ENCODE measurements at regions not wholly inside any gene's neighbourhood (a gene's known extent, or its start where the extent isn't known, plus 50 kb on each side); places are given as distances from the start of the nearest gene placed in this dataset.

DNA sequence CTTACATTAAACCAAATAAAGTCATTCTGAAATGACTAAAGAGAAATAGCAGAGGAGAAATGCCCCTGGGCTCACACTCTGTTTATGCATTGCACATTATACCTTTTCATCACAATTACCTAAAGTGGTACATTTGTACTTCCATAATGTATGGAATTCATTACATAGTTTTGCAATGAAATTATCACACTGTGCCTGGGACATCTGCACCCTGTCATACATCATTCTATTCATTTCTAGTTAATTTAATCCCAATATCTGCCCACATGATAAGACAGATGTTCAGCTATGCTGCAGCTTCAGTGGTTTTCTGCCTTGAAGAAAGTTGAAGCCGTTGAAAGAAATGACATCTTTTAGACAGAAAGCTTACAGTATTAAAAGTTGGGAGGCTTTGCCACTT is 580.0 kb downstream of the SOX6 start:
- H3K27ac ChIP-seq: no peak overlapping the region
- DNase-seq: no peak
- intact Hi-C loops (cut with DNase I): no loop called here
- TF ChIP-seq POLR2A (IDR thresholded peaks at IDR 0.05): no peak
- TF ChIP-seq, protein P1, sequence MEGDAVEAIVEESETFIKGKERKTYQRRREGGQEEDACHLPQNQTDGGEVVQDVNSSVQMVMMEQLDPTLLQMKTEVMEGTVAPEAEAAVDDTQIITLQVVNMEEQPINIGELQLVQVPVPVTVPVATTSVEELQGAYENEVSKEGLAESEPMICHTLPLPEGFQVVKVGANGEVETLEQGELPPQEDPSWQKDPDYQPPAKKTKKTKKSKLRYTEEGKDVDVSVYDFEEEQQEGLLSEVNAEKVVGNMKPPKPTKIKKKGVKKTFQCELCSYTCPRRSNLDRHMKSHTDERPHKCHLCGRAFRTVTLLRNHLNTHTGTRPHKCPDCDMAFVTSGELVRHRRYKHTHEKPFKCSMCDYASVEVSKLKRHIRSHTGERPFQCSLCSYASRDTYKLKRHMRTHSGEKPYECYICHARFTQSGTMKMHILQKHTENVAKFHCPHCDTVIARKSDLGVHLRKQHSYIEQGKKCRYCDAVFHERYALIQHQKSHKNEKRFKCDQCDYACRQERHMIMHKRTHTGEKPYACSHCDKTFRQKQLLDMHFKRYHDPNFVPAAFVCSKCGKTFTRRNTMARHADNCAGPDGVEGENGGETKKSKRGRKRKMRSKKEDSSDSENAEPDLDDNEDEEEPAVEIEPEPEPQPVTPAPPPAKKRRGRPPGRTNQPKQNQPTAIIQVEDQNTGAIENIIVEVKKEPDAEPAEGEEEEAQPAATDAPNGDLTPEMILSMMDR (IDR thresholded peaks at IDR 0.05): no peak
- H3K27me3 ChIP-seq: no peaks in the 10 kb centered on the region
- H3K9me3 ChIP-seq: no peaks in the 10 kb centered on the region
- no peaks in the 10 kb centered on the region for H3K36me3 ChIP-seq
- peaks cover 10 to 15% of the 10 kb centered on the region in 2 donors for H3K4me1 ChIP-seq
- WGBS, 2 donors: 84 to 88% methylated on average over 1 of the region's 1 CpG
- H3K4me3 ChIP-seq (replicated peaks in 1 of 3): no peak overlapping the region

GRCh38 chr11:15779518-15779917 is 576.8 kb downstream of the SOX6 start:
- H3K27ac ChIP-seq: no peak overlapping the region
- 61 to 79% methylated on average over 2 of the region's 2 CpGs for WGBS, 2 donors
- peaks cover 7 to 12% of the 10 kb centered on the region in 2 donors for H3K4me1 ChIP-seq
- no peak for TF ChIP-seq POLR2A (IDR thresholded peaks at IDR 0.05)
- TF ChIP-seq, protein P1 (IDR thresholded peaks at IDR 0.05): no peak
- no peaks in the 10 kb centered on the region for H3K36me3 ChIP-seq
- H3K4me3 ChIP-seq (replicated peaks in 1 of 3): no peak overlapping the region
- no peaks in the 10 kb centered on the region for H3K27me3 ChIP-seq
- intact Hi-C loops (cut with DNase I): no loop called here
- H3K9me3 ChIP-seq: no peaks in the 10 kb centered on the region
- no peak for DNase-seq

- Histone ChIP-seq H3K36me3 (no peaks in the 10 kb centered on the region), H3K9me3 (no peaks in the 10 kb centered on the region), H3K27me3 (no peaks in the 10 kb centered on the region), H3K27ac (no peak overlapping the region), H3K4me3 (replicated peaks in 1 of 3) (no peak overlapping the region), H3K4me1 (peaks cover 7 to 12% of the 10 kb centered on the region in 2 donors)
- 80 to 88% methylated on average over 3 to 5 of the region's 5 CpGs for WGBS, 2 donors
- DNase-seq: no peak
- TF ChIP-seq POLR2A (IDR thresholded peaks at IDR 0.05): no peak
- TF ChIP-seq, protein P1 (IDR thresholded peaks at IDR 0.05): no peak
- intact Hi-C loops (cut with DNase I): no loop called here
Observed at GRCh38 chr11:15780382-15780781, 576.0 kb downstream of the SOX6 start.

DNA sequence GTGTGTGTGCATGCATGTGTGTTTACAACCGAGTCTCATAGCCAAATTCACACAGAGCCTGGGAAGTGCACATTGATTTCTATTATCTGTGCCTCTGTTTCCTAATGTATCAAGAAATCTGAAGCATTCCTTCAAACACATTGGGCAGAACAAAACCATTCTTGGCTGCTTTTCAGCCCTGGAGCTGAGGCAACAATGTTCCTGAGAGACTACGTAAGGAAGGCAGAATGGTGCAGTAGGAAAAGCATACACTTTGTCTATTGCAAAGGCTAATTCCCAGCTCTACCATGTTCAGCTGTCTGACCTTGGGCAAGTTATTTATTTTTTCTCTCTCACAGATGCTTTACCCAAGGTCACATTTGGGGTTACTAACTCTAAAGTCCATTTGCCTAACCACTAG is 575.5 kb downstream of the SOX6 start:
- Histone ChIP-seq H3K9me3 (no peaks in the 10 kb centered on the region), H3K4me1 (peaks cover 7 to 12% of the 10 kb centered on the region in 2 donors), H3K36me3 (no peaks in the 10 kb centered on the region), H3K27ac (no peak overlapping the region), H3K4me3 (replicated peaks in 1 of 3) (no peak overlapping the region), H3K27me3 (no peaks in the 10 kb centered on the region)
- WGBS, 2 donors: 72 to 81% methylated on average over 2 of the region's 2 CpGs
- peak; percentile 24 to 54 for DNase-seq
- intact Hi-C loops (cut with DNase I): no loop called here
- no peak for TF ChIP-seq POLR2A (IDR thresholded peaks at IDR 0.05)
- TF ChIP-seq, protein P1 (IDR thresholded peaks at IDR 0.05): no peak

- Histone ChIP-seq H3K36me3 (no peaks in the 10 kb centered on the region), H3K4me3 (replicated peaks in 1 of 3) (no peak overlapping the region), H3K4me1 (peaks cover 7 to 12% of the 10 kb centered on the region in 2 donors), H3K27me3 (no peaks in the 10 kb centered on the region), H3K9me3 (no peaks in the 10 kb centered on the region), H3K27ac (no peak overlapping the region)
- 48 to 52% methylated on average over 4 of the region's 4 CpGs for WGBS, 2 donors
- intact Hi-C loops (cut with DNase I): no loop called here
- TF ChIP-seq, protein P1 (IDR thresholded peaks at IDR 0.05): no peak
- TF ChIP-seq POLR2A (IDR thresholded peaks at IDR 0.05): no peak
- no peak for DNase-seq
Observed at GRCh38 chr11:15783619-15784018, 572.7 kb downstream of the SOX6 start.
